Fibroblast of mammary gland (primary cell): ENCODE measurements at regions not wholly inside any gene's neighbourhood (a gene's known extent, or its start where the extent isn't known, plus 50 kb on each side); places are given as distances from the start of the nearest gene placed in this dataset.
"Not testable (repeated sequence)": the region's sequence is repeated elsewhere in the genome, so short reads cannot be mapped to it uniquely, and the experiment has no call there.

Source experiments
- DNase-seq: peaks from one replicate; pipeline ENCODE4 v3.0.0-alpha.2; 2010; ENCODE audit warnings: low read depth
- H3K4me3 ChIP-seq: 2 replicates; pipeline ENCODE4 v1.5.1; 2011; ENCODE audit warnings: low read depth, mild to moderate bottlenecking, low read length, moderate library complexity; ENCODE audit not compliant: control insufficient read depth
- TF ChIP-seq, protein P1 (sequence below): conservative IDR thresholded peaks from 2 replicates; pipeline ENCODE4 v1.5.1; 2011; ENCODE audit warnings: low read depth, low read length, inconsistent platforms; ENCODE audit not compliant: control insufficient read depth, insufficient read depth

DNA sequence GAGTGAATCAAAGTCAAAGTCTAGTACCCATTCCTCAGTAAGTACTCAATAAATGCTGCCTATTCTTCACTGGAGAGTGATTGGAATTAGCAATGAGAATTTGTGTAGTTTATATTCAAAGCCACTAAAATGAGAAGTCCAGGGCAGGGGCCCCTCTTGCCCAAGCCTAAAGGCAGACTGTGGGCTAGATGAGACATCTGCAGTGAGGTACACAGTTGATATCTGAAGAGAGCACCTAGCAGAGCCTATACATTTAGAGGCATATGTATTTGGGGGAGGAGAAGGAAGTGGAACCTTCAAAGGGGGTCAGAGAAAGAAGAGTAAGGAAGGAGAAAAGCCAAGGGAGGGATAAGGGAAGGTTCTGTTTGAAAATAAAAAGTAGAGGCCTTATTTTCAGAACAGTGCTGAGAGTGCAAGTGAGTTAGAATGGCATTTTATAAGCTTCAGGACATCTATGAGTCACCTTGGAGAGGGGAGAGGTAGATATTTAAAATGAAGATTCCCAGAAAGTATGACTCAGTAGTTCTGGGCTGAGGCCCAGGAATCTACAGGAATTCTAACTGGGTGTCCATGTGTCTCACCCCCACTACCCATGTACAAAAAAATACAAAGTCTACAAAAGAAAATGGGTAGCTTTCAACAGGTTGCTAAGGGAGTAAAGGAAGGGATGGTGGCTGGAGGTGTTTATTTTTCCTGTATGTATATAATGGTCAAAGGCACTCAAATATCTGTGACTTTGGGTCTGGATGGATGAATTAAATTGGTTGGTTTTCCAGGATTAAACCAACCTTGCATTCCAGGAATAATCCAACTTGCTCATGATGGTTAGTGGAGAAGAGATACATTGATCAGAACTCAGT, 135.1 kb downstream of the ZFP64 start:
- H3K4me3 ChIP-seq, result no peak overlapping the region
- peak; percentile 96 for DNase-seq
- TF ChIP-seq, protein P1, sequence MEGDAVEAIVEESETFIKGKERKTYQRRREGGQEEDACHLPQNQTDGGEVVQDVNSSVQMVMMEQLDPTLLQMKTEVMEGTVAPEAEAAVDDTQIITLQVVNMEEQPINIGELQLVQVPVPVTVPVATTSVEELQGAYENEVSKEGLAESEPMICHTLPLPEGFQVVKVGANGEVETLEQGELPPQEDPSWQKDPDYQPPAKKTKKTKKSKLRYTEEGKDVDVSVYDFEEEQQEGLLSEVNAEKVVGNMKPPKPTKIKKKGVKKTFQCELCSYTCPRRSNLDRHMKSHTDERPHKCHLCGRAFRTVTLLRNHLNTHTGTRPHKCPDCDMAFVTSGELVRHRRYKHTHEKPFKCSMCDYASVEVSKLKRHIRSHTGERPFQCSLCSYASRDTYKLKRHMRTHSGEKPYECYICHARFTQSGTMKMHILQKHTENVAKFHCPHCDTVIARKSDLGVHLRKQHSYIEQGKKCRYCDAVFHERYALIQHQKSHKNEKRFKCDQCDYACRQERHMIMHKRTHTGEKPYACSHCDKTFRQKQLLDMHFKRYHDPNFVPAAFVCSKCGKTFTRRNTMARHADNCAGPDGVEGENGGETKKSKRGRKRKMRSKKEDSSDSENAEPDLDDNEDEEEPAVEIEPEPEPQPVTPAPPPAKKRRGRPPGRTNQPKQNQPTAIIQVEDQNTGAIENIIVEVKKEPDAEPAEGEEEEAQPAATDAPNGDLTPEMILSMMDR, result no peak

DNA sequence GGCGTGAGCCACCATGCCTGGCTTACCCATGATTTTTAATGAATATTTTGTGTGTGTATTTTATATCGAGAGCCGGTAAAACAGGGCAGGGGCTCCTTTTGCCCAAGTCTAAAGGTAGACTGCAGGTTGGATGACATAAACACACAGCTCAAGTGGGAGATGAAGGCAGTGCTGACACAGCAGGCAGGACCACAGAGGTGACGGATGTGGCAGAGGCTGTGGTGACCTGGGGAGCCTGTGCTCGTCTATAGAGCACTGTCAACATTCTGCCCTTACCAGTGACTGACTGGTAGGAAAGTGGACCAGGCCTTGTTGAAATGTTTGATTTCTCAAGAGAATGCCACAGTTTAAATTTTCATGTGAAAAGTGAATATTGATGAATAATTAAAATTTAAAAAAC, 137.5 kb downstream of the ZFP64 start:
- DNase-seq, result no peak
- H3K4me3 ChIP-seq, result no peak overlapping the region
- TF ChIP-seq, protein P1, result no peak

DNA sequence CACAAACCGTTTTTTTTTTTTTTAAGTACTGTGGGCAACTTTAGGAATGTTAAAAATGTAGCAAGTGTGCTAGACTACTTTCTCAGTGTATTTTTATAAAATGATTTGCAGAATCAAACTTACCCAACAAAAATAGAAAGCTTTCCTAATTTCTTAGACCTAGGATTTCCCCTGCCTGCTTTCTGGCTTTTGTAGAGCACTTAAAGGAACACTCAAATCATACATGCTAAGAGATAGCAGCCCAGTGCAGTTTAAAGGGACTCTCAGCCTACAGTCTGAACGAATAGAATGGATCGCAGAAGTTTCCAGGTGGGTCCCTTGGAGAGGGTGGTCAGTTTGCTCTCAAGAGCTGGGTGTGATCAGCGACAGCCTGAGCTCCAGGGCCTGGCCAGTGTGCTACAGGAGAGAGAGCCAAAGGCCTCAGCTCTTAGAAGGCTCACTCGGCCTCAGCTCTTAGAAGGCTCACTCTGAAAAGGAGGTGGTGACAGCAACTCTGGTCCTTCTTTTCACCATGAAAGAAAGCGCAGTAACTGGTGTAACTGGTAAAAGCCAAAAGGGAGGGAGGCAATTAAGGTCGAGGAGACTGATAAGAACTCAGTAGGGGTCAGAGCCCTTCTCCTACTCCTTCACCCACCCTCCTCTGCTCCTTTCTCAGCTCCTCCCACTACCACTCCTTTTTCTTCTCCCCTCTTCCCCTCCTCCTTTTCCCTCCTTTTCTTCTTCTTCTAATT, 142.4 kb downstream of the ZFP64 start:
- TF ChIP-seq, protein P1, result no peak
- no peak overlapping the region for H3K4me3 ChIP-seq
- peak; percentile 18 for DNase-seq

DNA sequence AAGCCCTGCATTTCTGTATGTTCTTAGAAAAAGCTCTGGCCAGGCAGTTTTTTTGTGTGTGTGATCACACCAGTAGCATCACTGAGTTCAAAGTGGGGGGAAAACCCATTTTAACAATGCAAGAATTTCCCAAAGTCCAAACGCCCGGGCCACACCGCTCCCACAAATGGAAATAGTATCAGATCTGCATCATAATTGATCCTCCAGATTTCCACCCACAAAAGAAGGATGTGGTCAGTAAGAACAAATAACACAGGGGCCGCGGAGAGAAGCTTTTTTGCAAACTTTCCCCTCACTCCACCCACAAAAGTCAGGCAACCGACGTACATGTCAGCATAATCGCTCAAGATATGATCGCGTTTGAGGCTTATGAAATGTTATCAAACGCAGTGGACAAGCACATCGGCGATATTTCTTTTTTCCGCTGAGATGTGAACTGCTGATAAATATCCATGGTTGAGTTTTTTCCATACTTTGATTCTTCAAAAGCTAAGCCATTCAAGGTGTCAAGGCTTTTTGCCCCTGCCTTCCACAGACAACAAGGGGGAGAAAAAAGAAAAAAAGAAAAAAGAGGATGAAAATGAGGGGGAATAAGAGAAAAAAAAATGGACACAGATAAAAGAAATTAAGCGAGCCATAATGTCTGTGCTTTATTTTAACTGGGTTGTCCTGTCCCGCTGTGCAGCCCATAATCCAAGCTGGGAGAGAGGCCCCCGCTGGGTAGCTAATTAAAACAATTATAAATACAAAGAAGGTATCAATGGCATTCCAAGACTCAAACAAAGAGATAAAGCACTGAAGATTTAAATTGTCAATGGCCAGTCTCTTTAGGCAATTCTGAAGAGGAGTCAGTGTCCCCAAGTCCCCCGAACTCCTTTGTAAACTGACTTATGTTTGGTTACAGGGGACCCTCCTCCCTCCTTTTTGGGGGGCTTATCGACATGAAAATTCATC, 143.5 kb downstream of the ZFP64 start:
- TF ChIP-seq, protein P1, result no peak
- no peak overlapping the region for H3K4me3 ChIP-seq
- DNase-seq, result peak; percentile 55

DNA sequence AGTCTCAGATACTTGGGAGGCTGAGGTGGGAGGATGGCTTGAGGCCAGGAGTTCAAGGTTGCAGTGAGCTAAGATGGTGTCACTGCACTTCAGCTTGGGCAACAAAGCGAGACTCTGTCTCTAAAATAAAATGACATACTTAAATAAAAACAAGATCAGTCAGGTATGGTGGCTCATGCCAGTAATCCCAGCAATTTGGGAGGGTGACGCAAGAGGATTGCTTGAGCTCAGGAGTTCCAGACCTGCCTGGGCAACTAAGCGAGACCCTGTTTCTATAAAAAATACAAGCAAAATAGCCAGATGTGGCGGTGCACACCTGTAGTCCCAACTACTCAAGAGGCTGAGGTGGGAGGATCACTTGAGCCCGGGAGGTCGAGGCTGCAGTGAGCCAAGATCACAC, 149.6 kb downstream of the ZFP64 start:
- no peak overlapping the region for H3K4me3 ChIP-seq
- TF ChIP-seq, protein P1, result no peak
- no peak for DNase-seq

DNA sequence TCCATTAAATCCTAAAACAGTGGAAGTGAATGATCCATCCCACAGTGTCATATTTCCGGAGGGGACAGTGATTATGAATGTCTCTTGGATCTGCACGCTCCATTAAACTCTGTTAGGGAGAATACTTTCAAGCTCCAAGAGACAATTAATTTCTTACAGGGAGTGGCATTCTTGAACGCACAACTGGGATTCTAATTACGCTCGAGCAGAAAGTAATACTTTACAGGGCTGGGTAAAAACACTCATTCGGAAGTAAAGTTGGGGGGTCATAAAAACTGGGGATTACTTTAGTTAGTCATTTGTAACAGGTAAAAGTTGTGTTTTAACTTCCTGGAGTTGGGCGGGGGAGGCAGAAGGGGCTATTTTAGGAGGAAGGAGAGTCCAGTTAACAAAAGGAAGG, 151.8 kb downstream of the ZFP64 start:
- TF ChIP-seq, protein P1, result no peak
- no peak for DNase-seq

DNA sequence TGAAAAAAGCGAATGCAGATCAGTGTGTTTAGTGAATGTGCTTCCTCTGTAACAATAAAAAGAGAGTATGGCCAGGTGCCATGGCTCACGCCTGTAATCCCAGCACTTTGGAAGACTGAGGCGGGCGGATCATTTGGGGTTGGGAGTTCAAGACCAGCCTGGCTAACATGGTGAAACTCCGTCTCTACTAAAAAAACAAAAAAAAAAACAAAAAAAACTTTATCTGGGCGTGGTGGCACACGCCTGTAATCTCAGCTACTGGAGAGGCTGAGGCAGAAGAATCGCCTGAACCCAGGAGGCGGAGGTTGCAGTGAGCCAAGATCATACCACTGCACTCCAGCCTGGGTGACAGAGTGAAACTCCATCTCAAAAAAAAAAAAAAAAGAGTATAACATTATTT, 152.9 kb downstream of the ZFP64 start:
- not testable (repeated sequence) for DNase-seq, H3K4me3 ChIP-seq

More for the DNA sequence above, 151.8 kb downstream of the ZFP64 start:
- H3K4me3 ChIP-seq, result no peak overlapping the region
